MCF 10A (cell line): ENCODE measurements at regions not wholly inside any gene's neighbourhood (a gene's known extent, or its start where the extent isn't known, plus 50 kb on each side); places are given as distances from the start of the nearest gene placed in this dataset.
A peak's percentile ranks its signal among the peaks of the same experiment; 100 is the strongest.
"Not testable (repeated sequence)": the region's sequence is repeated elsewhere in the genome, so short reads cannot be mapped to it uniquely, and the experiment has no call there.

Experiments
- BruUV-seq: library from RNA; stranded (reverse); fragments of 400-500 nt; replicated peaks from 2 replicates; lab custom pipeline; 2021; lab: Mats Ljungman, UMichigan
- CTCF ChIA-PET: fragments of 300-600 bp; sonication (Branson Sonifier 250); formaldehyde crosslinking; extraction: SDS; loops from one replicate; lab custom pipeline; 2021; ENCODE audit warnings: antibody characterized with exemption, inconsistent platforms; lab: Yijun Ruan, JAX
- POLR2A ChIA-PET: fragments of 300-600, 350-650 bp; sonication (Branson Sonifier 250); formaldehyde crosslinking; extraction: SDS; loops from one replicate; lab custom pipeline; 2020; ENCODE audit warnings: antibody characterized with exemption, inconsistent platforms; lab: Yijun Ruan, JAX
- DNase-seq: peaks from one replicate; pipeline ENCODE4 v3.0.0-alpha.2; 2018; ENCODE audit not compliant: unreplicated experiment
- H3K27ac Mint-ChIP-seq: one replicate; pipeline ENCODE4 v1.8.0; 2022; ENCODE audit warnings: mild to moderate bottlenecking, low read depth, mixed read lengths; ENCODE audit not compliant: unreplicated experiment
- H3K27me3 Mint-ChIP-seq: one replicate; pipeline ENCODE4 v1.8.0; 2022; ENCODE audit warnings: mixed read lengths; ENCODE audit not compliant: insufficient read depth, unreplicated experiment
- H3K36me3 Mint-ChIP-seq: one replicate; pipeline ENCODE4 v1.8.0; 2022; ENCODE audit warnings: mild to moderate bottlenecking, moderate library complexity, mixed read lengths; ENCODE audit not compliant: insufficient read depth, unreplicated experiment
- H3K4me1 Mint-ChIP-seq: one replicate; pipeline ENCODE4 v1.8.0; 2022; ENCODE audit warnings: mixed read lengths; ENCODE audit not compliant: insufficient read depth, unreplicated experiment
- H3K4me3 Mint-ChIP-seq: one replicate; pipeline ENCODE4 v1.8.0; 2022; ENCODE audit warnings: mild to moderate bottlenecking, moderate library complexity, mixed read lengths; ENCODE audit not compliant: unreplicated experiment
- H3K9me3 Mint-ChIP-seq: one replicate; pipeline ENCODE4 v1.8.0; 2022; ENCODE audit warnings: mixed read lengths; ENCODE audit not compliant: unreplicated experiment
- CTCF ChIP-seq: fragments of 200-600 bp; IDR thresholded peaks from one replicate; pipeline ENCODE4 v1.8.0; 2022; ENCODE audit warnings: antibody characterized with exemption, mild to moderate bottlenecking; ENCODE audit not compliant: unreplicated experiment
- intact Hi-C: fragments of 100-400 bp; cut with micrococcal nuclease; formaldehyde crosslinking; loops from 2 replicates; pipeline ENCODE4 v1.14.1; 2022

GRCh38 chr4:187000281-187000680 lies 276.6 kb upstream of the FAT1 start:
- Mint-ChIP-seq H3K9me3 (no peaks in the 10 kb centered on the region), H3K4me1 (peaks cover 4% of the 10 kb centered on the region), H3K36me3 (no peaks in the 10 kb centered on the region), H3K27ac (no peak overlapping the region), H3K27me3 (no peaks in the 10 kb centered on the region), H3K4me3 (no peak overlapping the region)
- ChIA-PET POLR2A (no interaction called here), CTCF (no interaction called here)
- no TSS peak for BruUV-seq
- intact Hi-C loops, result no loop called here
- no peak for TF ChIP-seq CTCF
- peak; percentile 9 for DNase-seq

- H3K4me3 Mint-ChIP-seq, H3K36me3 Mint-ChIP-seq, H3K27ac Mint-ChIP-seq, POLR2A ChIA-PET, H3K4me1 Mint-ChIP-seq, DNase-seq, H3K27me3 Mint-ChIP-seq, CTCF ChIA-PET, intact Hi-C loops, BruUV-seq, H3K9me3 Mint-ChIP-seq: not testable (repeated sequence)
Measured at GRCh38 chr4:187002133-187002532, 278.5 kb upstream of the FAT1 start.

- TF ChIP-seq CTCF, result no peak
- intact Hi-C loops, result no loop called here
- Mint-ChIP-seq H3K4me1 (peaks cover 10% of the 10 kb centered on the region), H3K9me3 (no peaks in the 10 kb centered on the region), H3K4me3 (no peak overlapping the region), H3K36me3 (no peaks in the 10 kb centered on the region), H3K27me3 (no peaks in the 10 kb centered on the region), H3K27ac (no peak overlapping the region)
- ChIA-PET POLR2A (interaction anchor here (1.1 kb wide), 1 partner anchor 276 kb away, joined by 3 read pairs; no protein-coding TSS in a partner anchor), CTCF (interaction anchor here (0.6 kb wide), 1 partner anchor 1517 kb away, joined by 3 read pairs; no protein-coding TSS in a partner anchor)
- BruUV-seq, result no TSS peak
- DNase-seq, result no peak
Measured at GRCh38 chr4:187004628-187005027, 281.0 kb upstream of the FAT1 start.

- Mint-ChIP-seq H3K27ac (peak overlapping the region; percentile 38), H3K4me3 (peak overlapping the region; percentile 13), H3K27me3 (no peaks in the 10 kb centered on the region), H3K4me1 (peaks cover 6% of the 10 kb centered on the region), H3K9me3 (no peaks in the 10 kb centered on the region), H3K36me3 (no peaks in the 10 kb centered on the region)
- intact Hi-C loops, result no loop called here
- no peak for TF ChIP-seq CTCF
- DNase-seq, result peak; percentile 51
- no TSS peak for BruUV-seq
- CTCF ChIA-PET, result no interaction called here
- POLR2A ChIA-PET, result no interaction called here
Measured at GRCh38 chr4:187006189-187006618, 282.5 kb upstream of the FAT1 start.
